ENCODE measurements at regions not wholly inside any gene's neighbourhood (a gene's known extent, or its start where the extent isn't known, plus 50 kb on each side); places are given as distances from the start of the nearest gene placed in this dataset.

GRCh38 chr5:153340139-153340538 is 150.3 kb upstream of the GRIA1 start:
- no peaks in the 10 kb centered on the region for H3K36me3 Mint-ChIP-seq (ENCODE audit: low read depth)
- H3K27ac Mint-ChIP-seq = no peak overlapping the region
- no peaks in the 10 kb centered on the region for H3K27me3 Mint-ChIP-seq (ENCODE audit: low read depth)
- no peaks in the 10 kb centered on the region for H3K4me1 Mint-ChIP-seq (ENCODE audit: low read depth)
- H3K9me3 Mint-ChIP-seq = peaks cover 4% of the 10 kb centered on the region
- DNase-seq = no peak
- CTCF ChIA-PET = no interaction called here
- H3K4me3 Mint-ChIP-seq = no peak overlapping the region
- intact Hi-C loops (cut with micrococcal nuclease) = no loop called here

DNA sequence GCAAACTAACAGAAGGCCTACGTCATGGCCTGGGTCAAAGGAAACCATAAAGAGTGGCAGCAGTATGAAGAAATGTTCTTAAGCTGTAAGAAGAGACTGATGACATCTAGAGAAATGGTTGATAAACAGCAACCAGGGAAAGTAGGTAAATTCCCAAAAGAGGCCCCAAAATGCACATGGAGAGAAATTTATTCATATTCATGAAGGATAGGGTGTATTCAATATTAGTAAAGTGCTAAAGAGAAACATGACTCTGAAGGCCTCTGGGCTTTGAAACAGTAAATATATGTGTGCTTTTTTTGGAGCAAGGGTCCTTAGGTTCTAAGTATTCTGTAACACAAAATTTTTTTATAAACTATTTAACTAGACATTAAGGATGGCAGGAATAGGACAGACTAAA is 149.7 kb upstream of the GRIA1 start:
- CTCF ChIA-PET = interaction anchor here (0.6 kb wide), 1 partner anchor 9 kb away, joined by 3 read pairs; no protein-coding TSS in a partner anchor
- Mint-ChIP-seq H3K4me3 (no peak overlapping the region), H3K27me3 (ENCODE audit: low read depth) (no peaks in the 10 kb centered on the region), H3K36me3 (ENCODE audit: low read depth) (no peaks in the 10 kb centered on the region), H3K27ac (no peak overlapping the region), H3K4me1 (ENCODE audit: low read depth) (no peaks in the 10 kb centered on the region), H3K9me3 (peaks cover 4% of the 10 kb centered on the region)
- no peak for DNase-seq
- intact Hi-C loops (cut with micrococcal nuclease) = no loop called here

- no peak for DNase-seq
- H3K9me3 Mint-ChIP-seq = no peaks in the 10 kb centered on the region
- no peaks in the 10 kb centered on the region for H3K4me1 Mint-ChIP-seq (ENCODE audit: low read depth)
- H3K27me3 Mint-ChIP-seq (ENCODE audit: low read depth) = no peaks in the 10 kb centered on the region
- H3K27ac Mint-ChIP-seq = no peak overlapping the region
- no peaks in the 10 kb centered on the region for H3K36me3 Mint-ChIP-seq (ENCODE audit: low read depth)
- intact Hi-C loops (cut with micrococcal nuclease) = no loop called here
- H3K4me3 Mint-ChIP-seq = no peak overlapping the region
- CTCF ChIA-PET = no interaction called here
Measured at GRCh38 chr5:153342487-153342886, 148.0 kb upstream of the GRIA1 start.

DNA sequence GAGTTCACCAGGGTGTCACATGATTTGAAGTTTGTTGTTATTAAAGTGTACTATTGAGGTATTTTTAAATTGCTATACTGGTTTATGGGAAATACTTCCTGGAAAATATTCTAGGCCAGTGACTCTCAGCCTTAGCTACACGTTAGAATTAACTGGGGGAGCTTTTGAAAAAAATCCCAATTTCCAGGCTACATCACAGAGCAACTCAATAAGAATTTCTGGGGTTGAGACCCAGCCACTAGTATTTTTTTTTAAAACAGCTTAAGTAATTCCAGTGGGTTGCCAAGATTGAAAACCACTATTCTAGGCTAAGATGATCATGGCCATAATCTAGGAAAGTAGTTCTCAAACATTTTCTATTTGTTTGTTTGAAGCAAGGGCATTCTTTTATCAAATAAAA is 142.9 kb upstream of the GRIA1 start:
- H3K4me3 Mint-ChIP-seq = no peak overlapping the region
- no peaks in the 10 kb centered on the region for H3K9me3 Mint-ChIP-seq
- CTCF ChIA-PET = no interaction called here
- H3K27ac Mint-ChIP-seq = no peak overlapping the region
- H3K27me3 Mint-ChIP-seq (ENCODE audit: low read depth) = peaks cover 11% of the 10 kb centered on the region
- intact Hi-C loops (cut with micrococcal nuclease) = no loop called here
- DNase-seq = no peak
- H3K36me3 Mint-ChIP-seq (ENCODE audit: low read depth) = no peaks in the 10 kb centered on the region
- H3K4me1 Mint-ChIP-seq (ENCODE audit: low read depth) = peaks cover 2% of the 10 kb centered on the region

DNA sequence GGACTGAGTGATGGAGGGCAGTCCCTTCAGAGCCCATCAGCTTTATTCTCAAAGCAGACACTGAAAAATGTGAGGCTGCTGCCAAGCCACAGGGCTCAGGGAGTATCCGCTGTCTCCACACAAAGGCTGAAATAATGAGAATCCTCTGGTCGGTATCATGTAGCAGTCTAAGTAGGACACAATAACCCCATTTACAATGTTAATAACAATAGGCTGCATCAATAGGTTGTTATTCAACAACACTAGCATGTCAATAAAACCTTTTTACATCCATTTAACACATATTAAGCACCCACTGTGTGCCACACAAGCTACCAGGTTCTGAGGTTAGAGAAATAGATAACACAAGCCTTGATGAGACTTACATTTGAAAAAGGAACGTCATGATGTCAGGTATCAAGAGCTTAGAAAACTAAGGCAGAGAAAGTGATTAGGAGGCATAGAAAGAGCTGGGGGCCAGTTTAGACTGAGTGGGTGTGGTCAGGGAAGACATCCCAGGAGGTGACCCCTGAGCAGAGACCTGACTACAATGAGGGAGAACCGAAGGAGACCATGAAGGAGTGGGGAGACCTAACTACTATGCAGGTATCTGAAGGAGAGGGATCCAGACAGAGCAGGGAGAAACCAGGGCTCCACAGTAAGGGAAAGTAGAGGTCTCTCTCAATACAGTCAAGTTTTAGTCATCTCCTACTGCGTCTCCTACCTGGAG is 140.1 kb upstream of the GRIA1 start:
- CTCF ChIA-PET = no interaction called here
- DNase-seq = no peak
- no peaks in the 10 kb centered on the region for H3K36me3 Mint-ChIP-seq (ENCODE audit: low read depth)
- H3K27ac Mint-ChIP-seq = no peak overlapping the region
- intact Hi-C loops (cut with micrococcal nuclease) = loop anchor here (10.0 kb wide), 1 partner anchor 826 kb away; no protein-coding TSS in a partner anchor
- H3K4me3 Mint-ChIP-seq = no peak overlapping the region
- peaks cover 1% of the 10 kb centered on the region for H3K9me3 Mint-ChIP-seq
- H3K4me1 Mint-ChIP-seq (ENCODE audit: low read depth) = peaks cover 12% of the 10 kb centered on the region
- H3K27me3 Mint-ChIP-seq (ENCODE audit: low read depth) = peaks cover 19% of the 10 kb centered on the region

DNA sequence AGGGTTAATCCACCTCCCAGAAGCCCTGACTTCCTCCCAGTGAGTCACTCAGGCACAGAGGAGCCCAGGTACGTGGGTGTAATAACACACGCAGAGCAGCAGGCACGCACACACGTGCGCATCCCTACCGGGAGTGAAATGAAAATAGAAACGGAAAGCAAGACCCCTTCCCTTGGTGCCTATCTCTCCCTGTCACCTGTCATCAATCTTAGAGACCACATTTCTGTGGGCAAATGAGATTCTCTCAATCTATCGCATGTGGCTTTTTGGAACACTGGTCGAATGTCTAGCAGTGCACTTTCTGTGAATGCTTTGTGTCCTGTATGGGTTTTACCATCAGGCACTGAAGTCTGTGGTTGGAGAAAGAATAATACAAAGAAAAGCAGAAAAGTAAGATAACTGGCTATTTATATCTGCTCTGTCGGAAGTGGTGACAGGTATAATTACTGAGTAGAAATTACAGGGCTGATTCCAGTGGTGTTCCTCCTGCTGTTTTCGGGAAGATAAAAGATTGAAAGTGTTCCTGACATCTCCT is 137.7 kb upstream of the GRIA1 start:
- Mint-ChIP-seq H3K4me3 (peak overlapping the region; percentile 46), H3K9me3 (peaks cover 1% of the 10 kb centered on the region), H3K36me3 (ENCODE audit: low read depth) (no peaks in the 10 kb centered on the region), H3K4me1 (ENCODE audit: low read depth) (peaks cover 14% of the 10 kb centered on the region), H3K27ac (no peak overlapping the region), H3K27me3 (ENCODE audit: low read depth) (peaks cover 19% of the 10 kb centered on the region)
- DNase-seq = peak; percentile 46
- CTCF ChIA-PET = no interaction called here
- intact Hi-C loops (cut with micrococcal nuclease) = loop anchor here (10.0 kb wide), 1 partner anchor 828 kb away; no protein-coding TSS in a partner anchor

DNA sequence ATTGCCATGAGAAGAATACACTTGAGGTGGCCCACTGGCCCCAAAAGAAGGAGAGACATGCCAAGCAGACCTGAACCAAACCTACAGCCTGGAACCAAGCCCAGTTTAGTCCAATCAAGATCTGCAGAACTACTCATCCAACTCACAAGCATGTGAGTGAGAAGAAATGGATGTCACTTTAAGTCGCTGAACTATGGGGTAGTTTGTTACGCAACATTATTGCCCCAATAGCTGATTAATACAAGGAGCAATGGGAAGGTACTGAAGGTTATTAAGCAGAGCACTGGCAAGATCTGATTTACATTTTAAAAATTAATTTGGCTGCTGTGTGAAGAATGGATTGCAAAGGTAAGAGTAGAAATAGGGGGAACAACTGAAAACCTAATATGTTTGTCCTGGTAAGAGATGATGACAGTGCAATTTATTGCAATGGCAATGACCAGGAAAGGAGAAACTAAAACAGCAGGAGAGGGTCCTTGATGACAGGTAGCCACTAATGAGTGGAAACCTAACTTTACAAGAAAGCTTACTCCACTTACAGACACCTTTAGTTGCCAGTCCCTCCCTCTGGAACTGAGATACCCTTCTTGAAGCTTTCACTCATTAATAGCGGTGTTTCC is 132.9 kb upstream of the GRIA1 start:
- Mint-ChIP-seq H3K4me1 (ENCODE audit: low read depth) (peaks cover 22% of the 10 kb centered on the region), H3K9me3 (peaks cover 3% of the 10 kb centered on the region), H3K4me3 (no peak overlapping the region), H3K36me3 (ENCODE audit: low read depth) (no peaks in the 10 kb centered on the region), H3K27ac (no peak overlapping the region), H3K27me3 (ENCODE audit: low read depth) (peaks cover 9% of the 10 kb centered on the region)
- CTCF ChIA-PET = interaction anchor here (0.6 kb wide), 1 partner anchor 373 kb away, joined by 3 read pairs; no protein-coding TSS in a partner anchor
- no peak for DNase-seq
- intact Hi-C loops (cut with micrococcal nuclease) = loop anchor here (10.0 kb wide), 1 partner anchor 833 kb away; no protein-coding TSS in a partner anchor

DNA sequence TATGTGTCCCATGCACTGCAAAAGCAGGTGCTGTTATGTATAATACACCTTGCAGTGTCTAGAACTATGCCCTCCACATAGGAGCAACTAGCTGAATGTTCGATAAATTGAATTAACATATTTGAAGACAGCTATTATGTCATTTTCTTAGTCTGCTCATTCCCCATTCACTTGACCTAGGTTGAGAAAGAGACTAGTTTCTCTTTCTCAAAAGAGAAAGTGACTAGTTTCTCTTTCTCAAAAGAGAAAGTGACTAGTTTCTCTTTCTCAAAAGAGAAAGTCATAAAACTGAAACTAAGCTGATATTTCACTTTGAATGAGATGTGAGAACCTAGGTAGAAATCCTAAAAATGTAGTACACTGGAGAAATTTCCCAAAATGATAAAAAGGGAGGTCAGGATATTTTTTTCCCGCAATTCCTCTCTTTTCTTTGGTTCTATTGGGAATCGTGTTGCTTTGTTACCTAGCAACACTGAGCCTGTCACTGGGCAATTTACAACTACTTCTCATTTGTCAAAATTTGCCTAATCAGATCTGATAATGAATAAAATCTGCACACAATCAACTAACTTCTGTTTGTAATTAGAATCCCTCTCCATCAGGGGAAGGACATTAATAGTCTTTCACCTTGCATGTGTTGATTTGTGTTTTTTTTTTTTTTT is 132.0 kb upstream of the GRIA1 start:
- intact Hi-C loops (cut with micrococcal nuclease) = loop anchor here (10.0 kb wide), 1 partner anchor 834 kb away; no protein-coding TSS in a partner anchor
- H3K4me1 Mint-ChIP-seq (ENCODE audit: low read depth) = peaks cover 15% of the 10 kb centered on the region
- H3K9me3 Mint-ChIP-seq = peaks cover 3% of the 10 kb centered on the region
- H3K27me3 Mint-ChIP-seq (ENCODE audit: low read depth) = peaks cover 2% of the 10 kb centered on the region
- no peak for DNase-seq
- H3K4me3 Mint-ChIP-seq = no peak overlapping the region
- CTCF ChIA-PET = no interaction called here
- H3K36me3 Mint-ChIP-seq (ENCODE audit: low read depth) = no peaks in the 10 kb centered on the region
- H3K27ac Mint-ChIP-seq = no peak overlapping the region

DNA sequence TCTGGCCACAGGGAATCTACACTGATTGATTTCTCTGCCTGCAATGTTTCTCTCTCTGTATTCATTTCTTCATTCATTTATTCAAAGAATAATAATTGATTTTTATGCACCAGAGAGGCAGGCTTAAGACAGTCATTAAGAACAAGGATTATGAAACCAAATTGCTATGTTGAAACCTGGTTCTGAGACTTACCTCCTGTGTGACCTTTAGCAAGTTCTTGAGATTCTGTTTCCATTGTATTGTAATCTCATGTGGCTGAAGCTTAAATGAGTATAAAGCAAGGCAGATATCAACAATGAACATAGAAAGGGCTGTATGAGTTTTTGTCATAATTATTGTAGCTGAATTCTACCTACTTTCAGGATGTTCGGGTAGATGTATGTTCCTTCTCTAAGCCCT is 129.6 kb upstream of the GRIA1 start:
- Mint-ChIP-seq H3K4me3 (no peak overlapping the region), H3K9me3 (peaks cover 2% of the 10 kb centered on the region), H3K27me3 (ENCODE audit: low read depth) (no peaks in the 10 kb centered on the region), H3K36me3 (ENCODE audit: low read depth) (no peaks in the 10 kb centered on the region), H3K27ac (no peak overlapping the region), H3K4me1 (ENCODE audit: low read depth) (peaks cover 13% of the 10 kb centered on the region)
- DNase-seq = no peak
- CTCF ChIA-PET = no interaction called here
- intact Hi-C loops (cut with micrococcal nuclease) = no loop called here

DNA sequence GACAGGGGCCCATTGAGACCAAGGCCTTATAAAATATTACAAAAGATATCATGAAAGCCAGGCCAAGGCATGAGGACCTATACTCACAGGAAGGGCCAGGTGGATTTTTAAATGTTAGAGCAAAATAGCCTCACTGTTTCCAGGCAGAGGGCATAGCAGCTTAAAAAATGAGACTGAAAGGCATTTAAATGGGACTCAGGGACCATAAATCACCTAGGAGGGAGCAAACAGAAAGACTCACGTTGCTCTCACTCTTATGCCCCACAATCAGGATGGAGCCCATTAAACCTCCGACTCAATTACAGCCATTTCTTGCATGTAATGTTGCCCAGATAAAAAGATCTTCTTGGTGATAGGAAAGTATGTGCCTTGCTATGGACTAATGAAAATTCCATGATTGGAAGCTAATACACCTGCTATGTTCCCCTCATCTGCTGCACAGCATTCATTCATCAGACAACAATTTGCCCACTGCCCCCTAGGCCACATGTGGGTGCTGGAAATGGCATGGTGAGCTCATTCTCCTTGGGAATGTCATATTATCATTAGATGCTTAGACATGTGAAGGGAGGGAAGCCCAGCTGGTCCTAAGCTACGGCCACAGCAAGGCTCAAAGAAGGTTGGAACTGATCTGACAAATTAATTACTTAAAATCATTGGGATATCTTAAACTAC is 128.6 kb upstream of the GRIA1 start:
- H3K27me3 Mint-ChIP-seq (ENCODE audit: low read depth) = no peaks in the 10 kb centered on the region
- H3K27ac Mint-ChIP-seq = no peak overlapping the region
- CTCF ChIA-PET = no interaction called here
- H3K9me3 Mint-ChIP-seq = peaks cover 2% of the 10 kb centered on the region
- peaks cover 13% of the 10 kb centered on the region for H3K4me1 Mint-ChIP-seq (ENCODE audit: low read depth)
- intact Hi-C loops (cut with micrococcal nuclease) = no loop called here
- DNase-seq = no peak
- H3K36me3 Mint-ChIP-seq (ENCODE audit: low read depth) = no peaks in the 10 kb centered on the region
- no peak overlapping the region for H3K4me3 Mint-ChIP-seq

GRCh38 chr5:153365547-153365946 is 124.9 kb upstream of the GRIA1 start:
- CTCF ChIA-PET = no interaction called here
- no peaks in the 10 kb centered on the region for H3K36me3 Mint-ChIP-seq (ENCODE audit: low read depth)
- H3K27me3 Mint-ChIP-seq (ENCODE audit: low read depth) = no peaks in the 10 kb centered on the region
- no peak for DNase-seq
- intact Hi-C loops (cut with micrococcal nuclease) = no loop called here
- no peak overlapping the region for H3K4me3 Mint-ChIP-seq
- no peaks in the 10 kb centered on the region for H3K4me1 Mint-ChIP-seq (ENCODE audit: low read depth)
- no peak overlapping the region for H3K27ac Mint-ChIP-seq
- H3K9me3 Mint-ChIP-seq = peaks cover under 1% of the 10 kb centered on the region

DNA sequence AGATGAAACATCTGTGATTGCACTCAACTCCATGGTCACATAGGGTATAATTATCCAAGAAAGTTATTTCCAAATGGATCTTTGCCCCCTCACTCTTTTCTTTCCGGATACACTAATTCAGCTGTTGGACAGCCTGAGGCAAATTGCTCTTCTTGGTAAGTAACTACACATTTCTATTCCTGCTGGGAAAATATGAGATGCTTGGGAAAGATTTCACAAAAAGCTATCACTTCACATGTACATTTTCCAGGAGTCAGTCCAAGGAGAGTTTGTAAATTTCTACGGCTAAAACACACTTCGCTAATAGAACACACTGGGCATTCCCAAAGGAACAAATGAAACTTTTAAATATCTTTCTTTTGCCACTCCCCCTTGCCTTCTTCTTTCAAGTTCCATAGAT is 123.0 kb upstream of the GRIA1 start:
- Mint-ChIP-seq H3K9me3 (no peaks in the 10 kb centered on the region), H3K4me3 (no peak overlapping the region), H3K36me3 (ENCODE audit: low read depth) (no peaks in the 10 kb centered on the region), H3K27me3 (ENCODE audit: low read depth) (no peaks in the 10 kb centered on the region), H3K27ac (no peak overlapping the region), H3K4me1 (ENCODE audit: low read depth) (no peaks in the 10 kb centered on the region)
- CTCF ChIA-PET = no interaction called here
- intact Hi-C loops (cut with micrococcal nuclease) = no loop called here
- no peak for DNase-seq

All from activated naive CD4-positive, alpha-beta T cell treated with anti-CD3 and anti-CD28 coated beads for 36 hours (primary cell).